ENCODE measurements at regions not wholly inside any gene's neighbourhood (a gene's known extent, or its start where the extent isn't known, plus 50 kb on each side); places are given as distances from the start of the nearest gene placed in this dataset.
"Not testable (repeated sequence)": the region's sequence is repeated elsewhere in the genome, so short reads cannot be mapped to it uniquely, and the experiment has no call there.

- no peak for DNase-seq
Observed at GRCh38 chr1:173347282-173347818, 129.8 kb upstream of the PRDX6 start.

- not testable (repeated sequence) for DNase-seq
Observed at GRCh38 chr1:173352635-173353034, 124.5 kb upstream of the PRDX6 start.

- DNase-seq: no peak
Observed at GRCh38 chr1:173353350-173353749, 123.8 kb upstream of the PRDX6 start.

- no peak for DNase-seq
Observed at GRCh38 chr1:173354937-173355280, 122.2 kb upstream of the PRDX6 start.

- DNase-seq: no peak
Observed at GRCh38 chr1:173355281-173356031, 121.7 kb upstream of the PRDX6 start.

- no peak for DNase-seq
Observed at GRCh38 chr1:173356191-173356762, 120.9 kb upstream of the PRDX6 start.

GRCh38 chr1:173360487-173361063 is 116.6 kb upstream of the PRDX6 start:
- DNase-seq: no peak

GRCh38 chr1:173362543-173362942 is 114.6 kb upstream of the PRDX6 start:
- no peak for DNase-seq

GRCh38 chr1:173364827-173365226 is 112.3 kb upstream of the PRDX6 start:
- DNase-seq: no peak

GRCh38 chr1:173365341-173365740 is 111.8 kb upstream of the PRDX6 start:
- no peak for DNase-seq

- DNase-seq: no peak
Observed at GRCh38 chr1:173367136-173367535, 110.0 kb upstream of the PRDX6 start.

- not testable (repeated sequence) for DNase-seq
Observed at GRCh38 chr1:173370586-173370985, 106.5 kb upstream of the PRDX6 start.

- DNase-seq: not testable (repeated sequence)
Observed at GRCh38 chr1:173376065-173376464, 101.1 kb upstream of the PRDX6 start.

GRCh38 chr1:173377266-173377665 is 99.9 kb upstream of the PRDX6 start:
- no peak for DNase-seq

GRCh38 chr1:173383351-173383750 is 93.8 kb upstream of the PRDX6 start:
- DNase-seq: no peak

GRCh38 chr1:173388352-173388751 is 88.8 kb upstream of the PRDX6 start:
- DNase-seq: no peak

- no peak for DNase-seq
Observed at GRCh38 chr1:173392895-173393658, 84.1 kb upstream of the PRDX6 start.

GRCh38 chr1:173393659-173394000 is 83.5 kb upstream of the PRDX6 start:
- no peak for DNase-seq

GRCh38 chr1:173394813-173395212 is 82.3 kb upstream of the PRDX6 start:
- DNase-seq: not testable (repeated sequence)

- no peak for DNase-seq
Observed at GRCh38 chr1:173395762-173396161, 81.4 kb upstream of the PRDX6 start.

- DNase-seq: no peak
Observed at GRCh38 chr1:173400387-173400995, 76.6 kb upstream of the PRDX6 start.

- DNase-seq: no peak
Observed at GRCh38 chr1:173403996-173404395, 73.1 kb upstream of the PRDX6 start.

- DNase-seq: no peak
Observed at GRCh38 chr1:173405281-173405680, 71.9 kb upstream of the PRDX6 start.

All from activated T-cell treated with anti-CD3 and anti-CD28 coated beads for 4 hours (primary cell).